Stomach (tissue), 8 donors: ENCODE measurements at regions not wholly inside any gene's neighbourhood (a gene's known extent, or its start where the extent isn't known, plus 50 kb on each side); places are given as distances from the start of the nearest gene placed in this dataset.

ENCODE experiments used
- DNase-seq, 2 donors: peaks; one replicate each; pipeline versions ENCODE4 v3.0.0 to v3.0.0-alpha.2; 2013 to 2019
- H3K27ac ChIP-seq, 5 donors: fragments of 200-600 bp in 4 of 5; sonication (generic) in 4 of 5; one replicate each; pipeline ENCODE4 v1.5.1; 2013 to 2019; ENCODE audit warnings: mild to moderate bottlenecking in 1 of 5, moderate library complexity in 1 of 5
- H3K27me3 ChIP-seq, 3 donors: fragments of 200-600 bp; sonication (generic); one replicate each; pipeline ENCODE4 v1.5.1; 2017 to 2019; ENCODE audit warnings: mixed run types in 1 of 3
- H3K36me3 ChIP-seq, 4 donors: fragments of 200-600 bp; sonication (generic); 1 replicate in 3 of 4; 2 replicates in 1 of 4; pipeline ENCODE4 v1.5.1; 2016 to 2019
- H3K4me1 ChIP-seq, 4 donors: fragments of 200-600 bp; sonication (generic); one replicate each; pipeline ENCODE4 v1.5.1; 2016 to 2019
- H3K4me3 ChIP-seq, 4 donors: fragments of 200-600 bp; sonication (generic) in 3 of 4; one replicate each; pipeline ENCODE4 v1.5.1; 2016 to 2019; ENCODE audit warnings: mild to moderate bottlenecking in 1 of 4
- H3K9me3 ChIP-seq, 4 donors: fragments of 200-600 bp; sonication (generic); one replicate each; pipeline ENCODE4 v1.5.1; 2016 to 2019
- CTCF ChIP-seq, 7 experiments: fragments of 450-650 bp in 4 of 7; fragments of 200-600 bp in 3 of 7; sonication (generic) in 3 of 7; IDR thresholded peaks; one replicate each; pipeline ENCODE4 v1.5.1; 2016 to 2019; ENCODE audit warnings: antibody characterized with exemption in 7 of 7, control low read depth in 2 of 7, mild to moderate bottlenecking in 1 of 7
- EP300 ChIP-seq: sonication (generic); formaldehyde crosslinking; IDR thresholded peaks from one replicate; pipeline ENCODE4 v1.6.1; 2017; ENCODE audit warnings: antibody characterized with exemption
- POLR2A ChIP-seq, 4 donors: fragments of 450-650 bp; IDR thresholded peaks; one replicate each; pipeline ENCODE4 v1.6.1; 2016; ENCODE audit warnings: antibody characterized with exemption in 4 of 4, control low read depth in 2 of 4, mild to moderate bottlenecking in 1 of 4, moderate library complexity in 1 of 4
- POLR2AphosphoS5 ChIP-seq, 3 donors: sonication (generic); formaldehyde crosslinking; IDR thresholded peaks; one replicate each; pipeline ENCODE4 v1.6.1; 2016; ENCODE audit warnings: antibody characterized with exemption in 3 of 3
- WGBS, 5 donors: extraction: QIAGEN DNeasy Blood & Tissue Kit in 3 of 5; methylation state at CpG; one replicate each; pipeline versions ENCODE4 v1.1.5 to v1.1.7; 2013 to 2018; 5-methylcytosine and 5-hydroxymethylcytosine counted together
- intact Hi-C: fragments of 100-400 bp; cut with DNase I; formaldehyde crosslinking; loops from one replicate; pipeline ENCODE4 v1.15.1; 2023; ENCODE audit warnings: low total_unique reads
- donor health status: healthy with polysubstance abuse.
- donor health status: Bipolar disorder and iron deficiency.
- donor health status: healthy.

- whole genome bisulfite sequencing, 5 donors, result 63 to 75% (median 67%) methylated on average over 2 of the region's 2 CpGs
These were observed 958.4 kb upstream of the USP15 start for GRCh38 chr12:61301817-61302216.

DNA sequence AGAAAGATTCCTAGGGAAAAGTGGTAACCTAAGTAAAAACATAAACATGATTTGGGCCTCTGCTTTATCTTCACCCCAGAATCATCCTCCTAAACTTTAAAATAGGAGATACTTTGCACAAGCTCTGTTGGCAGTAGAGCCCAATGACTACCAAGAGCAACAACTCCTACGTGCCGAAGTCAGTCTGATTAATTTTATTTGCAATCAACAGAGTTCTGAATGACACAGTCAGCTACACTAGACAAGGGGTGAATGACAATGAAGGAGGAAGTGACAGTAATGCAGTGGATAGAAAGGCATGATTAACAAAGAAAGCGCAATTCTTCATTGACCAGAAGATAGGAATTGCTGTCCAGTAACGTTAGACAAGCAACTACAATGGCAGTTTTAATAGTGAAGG, 957.9 kb upstream of the USP15 start:
- no peaks in the 10 kb centered on the region for H3K9me3 ChIP-seq
- WGBS, 5 donors, result 63 to 83% (median 71%) methylated on average over 4 of the region's 4 CpGs
- TF ChIP-seq CTCF (IDR thresholded peaks at IDR 0.05) (no peak), POLR2AphosphoS5 (IDR thresholded peaks at IDR 0.05) (no peak), POLR2A (IDR thresholded peaks at IDR 0.05) (no peak), EP300 (no peak)
- no peak overlapping the region for H3K4me3 ChIP-seq
- no peak overlapping the region for H3K27ac ChIP-seq
- intact Hi-C loops, result no loop called here
- no peak for DNase-seq
- no peaks in the 10 kb centered on the region for H3K4me1 ChIP-seq
- no peaks in the 10 kb centered on the region for H3K36me3 ChIP-seq
- no peaks in the 10 kb centered on the region for H3K27me3 ChIP-seq

More at GRCh38 chr12:61301817-61302216, 958.4 kb upstream of the USP15 start:
- TF ChIP-seq EP300 (no peak), POLR2A (IDR thresholded peaks at IDR 0.05) (no peak), POLR2AphosphoS5 (IDR thresholded peaks at IDR 0.05) (no peak), CTCF (IDR thresholded peaks at IDR 0.05) (no peak)
- intact Hi-C loops, result no loop called here
- H3K9me3 ChIP-seq, result no peaks in the 10 kb centered on the region
- H3K27me3 ChIP-seq, result no peaks in the 10 kb centered on the region
- no peak overlapping the region for H3K4me3 ChIP-seq
- H3K36me3 ChIP-seq, result no peaks in the 10 kb centered on the region
- no peaks in the 10 kb centered on the region for H3K4me1 ChIP-seq
- no peak overlapping the region for H3K27ac ChIP-seq
- DNase-seq, result no peak

DNA sequence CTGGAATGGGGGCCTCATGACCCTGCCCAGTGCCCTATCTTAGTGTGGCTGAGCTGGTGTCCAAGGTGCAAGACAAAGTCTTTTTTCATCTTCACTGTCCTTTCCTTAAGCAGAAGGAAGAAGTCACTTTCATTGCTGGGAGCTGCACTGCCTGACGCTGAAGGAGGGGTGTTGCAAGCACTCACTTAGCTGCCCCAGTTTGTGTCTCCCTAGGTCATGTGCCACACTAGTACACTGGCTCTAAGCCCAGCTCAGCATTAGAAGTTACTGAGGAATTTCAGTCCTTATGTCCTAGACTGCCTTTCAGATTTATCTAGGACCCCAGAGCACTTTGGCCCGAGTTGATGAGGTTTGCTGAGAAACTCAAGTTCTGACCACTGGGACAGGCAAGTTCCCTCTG, 952.0 kb upstream of the USP15 start:
- no peak for TF ChIP-seq POLR2A (IDR thresholded peaks at IDR 0.05)
- no peak for TF ChIP-seq POLR2AphosphoS5 (IDR thresholded peaks at IDR 0.05)
- TF ChIP-seq EP300, result no peak
- no peak for TF ChIP-seq CTCF (IDR thresholded peaks at IDR 0.05)

DNA sequence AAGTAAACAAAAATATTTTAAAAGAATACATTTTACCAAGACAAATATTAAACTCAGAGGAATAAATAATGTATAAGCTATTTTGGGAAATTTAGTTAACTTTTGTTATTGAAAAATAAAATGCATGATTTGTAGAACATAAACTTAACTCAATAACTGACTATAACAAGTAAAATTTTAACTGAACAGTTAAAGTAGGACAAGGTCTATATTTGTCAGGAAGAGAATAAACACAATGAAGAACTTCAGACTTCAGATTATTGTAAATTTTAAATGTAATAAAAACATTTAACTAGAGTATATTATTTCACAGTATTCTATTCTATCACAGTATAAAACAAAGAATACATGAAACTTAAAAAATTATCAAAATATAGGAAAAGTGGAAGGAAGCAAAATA, 948.8 kb upstream of the USP15 start:
- no peak for TF ChIP-seq EP300
- TF ChIP-seq POLR2A (IDR thresholded peaks at IDR 0.05), result no peak
- TF ChIP-seq POLR2AphosphoS5 (IDR thresholded peaks at IDR 0.05), result no peak
- TF ChIP-seq CTCF (IDR thresholded peaks at IDR 0.05), result no peak
- Histone ChIP-seq H3K27me3 (no peaks in the 10 kb centered on the region), H3K36me3 (no peaks in the 10 kb centered on the region), H3K9me3 (peaks cover 0 to under 1% (median 0%) of the 10 kb centered on the region in 4 donors), H3K4me1 (no peaks in the 10 kb centered on the region), H3K4me3 (no peak overlapping the region), H3K27ac (no peak overlapping the region)
- intact Hi-C loops, result no loop called here
- no peak for DNase-seq

More for the DNA sequence above, 952.0 kb upstream of the USP15 start:
- intact Hi-C loops, result no loop called here
- WGBS, 5 donors, result 61 to 81% (median 75%) methylated on average over 2 of the region's 2 CpGs
- no peak for DNase-seq
- Histone ChIP-seq H3K9me3 (no peaks in the 10 kb centered on the region), H3K36me3 (no peaks in the 10 kb centered on the region), H3K4me1 (no peaks in the 10 kb centered on the region), H3K27me3 (no peaks in the 10 kb centered on the region), H3K27ac (no peak overlapping the region), H3K4me3 (no peak overlapping the region)
